ENCODE measurements at regions not wholly inside any gene's neighbourhood (a gene's known extent, or its start where the extent isn't known, plus 50 kb on each side); places are given as distances from the start of the nearest gene placed in this dataset.

DNA sequence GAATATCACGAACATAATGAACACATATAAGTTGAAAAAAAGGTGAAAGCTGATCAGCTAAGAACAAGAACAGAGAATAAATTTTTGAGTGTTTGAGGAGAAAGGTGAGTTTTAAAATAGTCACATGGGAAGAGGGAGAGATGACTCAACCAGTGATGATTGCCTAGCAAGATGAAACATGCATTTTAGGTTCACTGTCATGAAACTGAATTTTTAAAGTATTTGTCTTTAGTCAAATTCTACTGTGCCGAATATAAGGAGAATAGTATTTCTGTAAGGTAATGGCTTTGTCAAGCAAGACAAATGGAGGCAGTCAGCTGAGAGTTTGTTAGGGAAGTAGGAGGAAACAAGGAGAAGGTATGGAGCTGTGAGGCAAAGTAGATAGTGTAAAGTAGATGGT lies 2557.4 kb downstream of the PCDH9 start:
- TF ChIP-seq GABPA (IDR thresholded peaks at IDR 0.05; ENCODE audit: low read depth) = no peak
- TF ChIP-seq, protein P1, sequence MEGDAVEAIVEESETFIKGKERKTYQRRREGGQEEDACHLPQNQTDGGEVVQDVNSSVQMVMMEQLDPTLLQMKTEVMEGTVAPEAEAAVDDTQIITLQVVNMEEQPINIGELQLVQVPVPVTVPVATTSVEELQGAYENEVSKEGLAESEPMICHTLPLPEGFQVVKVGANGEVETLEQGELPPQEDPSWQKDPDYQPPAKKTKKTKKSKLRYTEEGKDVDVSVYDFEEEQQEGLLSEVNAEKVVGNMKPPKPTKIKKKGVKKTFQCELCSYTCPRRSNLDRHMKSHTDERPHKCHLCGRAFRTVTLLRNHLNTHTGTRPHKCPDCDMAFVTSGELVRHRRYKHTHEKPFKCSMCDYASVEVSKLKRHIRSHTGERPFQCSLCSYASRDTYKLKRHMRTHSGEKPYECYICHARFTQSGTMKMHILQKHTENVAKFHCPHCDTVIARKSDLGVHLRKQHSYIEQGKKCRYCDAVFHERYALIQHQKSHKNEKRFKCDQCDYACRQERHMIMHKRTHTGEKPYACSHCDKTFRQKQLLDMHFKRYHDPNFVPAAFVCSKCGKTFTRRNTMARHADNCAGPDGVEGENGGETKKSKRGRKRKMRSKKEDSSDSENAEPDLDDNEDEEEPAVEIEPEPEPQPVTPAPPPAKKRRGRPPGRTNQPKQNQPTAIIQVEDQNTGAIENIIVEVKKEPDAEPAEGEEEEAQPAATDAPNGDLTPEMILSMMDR (IDR thresholded peaks at IDR 0.05 in 2 of 3, conservative IDR thresholded peaks at IDR 0.05 in 1 of 3; ENCODE audit: control insufficient read depth in 2 of 3, extremely low read depth in 1 of 3, insufficient read depth in 1 of 3, low read depth in 3 of 3, low read length in 3 of 3) = no peak
- TF ChIP-seq SMC3 (IDR thresholded peaks at IDR 0.05; ENCODE audit: borderline replicate concordance, low read length) = no peak
- no peak for TF ChIP-seq RELA (IDR thresholded peaks at IDR 0.05; ENCODE audit: borderline replicate concordance, partially characterized antibody)
- TF ChIP-seq HDAC2 (IDR thresholded peaks at IDR 0.05) = no peak
- no peak for TF ChIP-seq NR2C2 (IDR thresholded peaks at IDR 0.05; ENCODE audit: borderline replicate concordance, control insufficient read depth, insufficient read length, low read depth)
- TF ChIP-seq, protein P2, sequence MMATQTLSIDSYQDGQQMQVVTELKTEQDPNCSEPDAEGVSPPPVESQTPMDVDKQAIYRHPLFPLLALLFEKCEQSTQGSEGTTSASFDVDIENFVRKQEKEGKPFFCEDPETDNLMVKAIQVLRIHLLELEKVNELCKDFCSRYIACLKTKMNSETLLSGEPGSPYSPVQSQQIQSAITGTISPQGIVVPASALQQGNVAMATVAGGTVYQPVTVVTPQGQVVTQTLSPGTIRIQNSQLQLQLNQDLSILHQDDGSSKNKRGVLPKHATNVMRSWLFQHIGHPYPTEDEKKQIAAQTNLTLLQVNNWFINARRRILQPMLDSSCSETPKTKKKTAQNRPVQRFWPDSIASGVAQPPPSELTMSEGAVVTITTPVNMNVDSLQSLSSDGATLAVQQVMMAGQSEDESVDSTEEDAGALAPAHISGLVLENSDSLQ (IDR thresholded peaks at IDR 0.05) = no peak
- no peak for TF ChIP-seq EP300 (IDR thresholded peaks at IDR 0.05; ENCODE audit: borderline replicate concordance in 1 of 2, control insufficient read depth in 1 of 2, low read depth in 2 of 2, low read length in 2 of 2)
- TF ChIP-seq POLR2A (IDR thresholded peaks at IDR 0.05; ENCODE audit: low read depth, low read length) = no peak
- TF ChIP-seq TCF12 (IDR thresholded peaks at IDR 0.05; ENCODE audit: low read depth, low read length) = no peak
- TF ChIP-seq RAD21 (IDR thresholded peaks at IDR 0.05; ENCODE audit: insufficient read depth, low read depth, low read length) = no peak
- TF ChIP-seq BMI1 (IDR thresholded peaks at IDR 0.05; ENCODE audit: borderline replicate concordance) = no peak
